GM06990 (cell line): ENCODE measurements at regions not wholly inside any gene's neighbourhood (a gene's known extent, or its start where the extent isn't known, plus 50 kb on each side); places are given as distances from the start of the nearest gene placed in this dataset.
"Not testable (repeated sequence)": the region's sequence is repeated elsewhere in the genome, so short reads cannot be mapped to it uniquely, and the experiment has no call there.

Experiments used
- DNase-seq: peaks from one replicate; pipeline ENCODE4 v3.0.0-alpha.2; 2011; ENCODE audit not compliant: insufficient read length; ENCODE audit errors: extremely low read depth
- H3K27me3 ChIP-seq: replicated peaks from 2 replicates; pipeline ENCODE4 v1.6.0; 2011; ENCODE audit warnings: low read length; ENCODE audit not compliant: control insufficient read depth, insufficient read depth
- H3K36me3 ChIP-seq: 2 replicates; pipeline ENCODE4 v1.5.1; 2011; ENCODE audit warnings: low read length; ENCODE audit not compliant: control insufficient read depth, insufficient read depth
- H3K4me3 ChIP-seq: replicated peaks from 2 replicates; pipeline ENCODE4 v1.5.1; 2011; ENCODE audit warnings: low read depth, mild to moderate bottlenecking, control low read depth, low read length
- CTCF ChIP-seq: IDR thresholded peaks from 2 replicates; pipeline ENCODE4 v1.5.1; 2011; ENCODE audit warnings: low read length, control low read depth, mild to moderate bottlenecking, inconsistent platforms; ENCODE audit not compliant: insufficient read depth, poor library complexity, severe bottlenecking

- no peak for DNase-seq
- Histone ChIP-seq H3K4me3 (no peak overlapping the region), H3K27me3 (no peaks in the 10 kb centered on the region), H3K36me3 (no peaks in the 10 kb centered on the region)
- peak; percentile 21 for TF ChIP-seq CTCF
Measured at GRCh38 chr2:125656190-125656589, 999.8 kb upstream of the GYPC start.

- H3K4me3 ChIP-seq, result no peak overlapping the region
- no peaks in the 10 kb centered on the region for H3K27me3 ChIP-seq
- H3K36me3 ChIP-seq, result no peaks in the 10 kb centered on the region
- no peak for DNase-seq
- TF ChIP-seq CTCF, result no peak
Measured at GRCh38 chr2:125658583-125658982, 997.4 kb upstream of the GYPC start.

- H3K27me3 ChIP-seq, H3K4me3 ChIP-seq, H3K36me3 ChIP-seq, DNase-seq: not testable (repeated sequence)
Measured at GRCh38 chr2:125660369-125660768, 995.6 kb upstream of the GYPC start.

- Histone ChIP-seq H3K4me3 (no peak overlapping the region), H3K27me3 (no peaks in the 10 kb centered on the region), H3K36me3 (no peaks in the 10 kb centered on the region)
- no peak for DNase-seq
- TF ChIP-seq CTCF, result no peak
Measured at GRCh38 chr2:125667630-125668029, 988.3 kb upstream of the GYPC start.

GRCh38 chr2:125679903-125680302, 976.1 kb upstream of the GYPC start:
- H3K4me3 ChIP-seq, result no peak overlapping the region
- DNase-seq, result no peak
- TF ChIP-seq CTCF, result no peak
- no peaks in the 10 kb centered on the region for H3K27me3 ChIP-seq
- H3K36me3 ChIP-seq, result no peaks in the 10 kb centered on the region

GRCh38 chr2:125680809-125681208, 975.1 kb upstream of the GYPC start:
- TF ChIP-seq CTCF, result no peak
- DNase-seq, result no peak

GRCh38 chr2:125681576-125681975, 974.4 kb upstream of the GYPC start:
- DNase-seq, result no peak
- no peaks in the 10 kb centered on the region for H3K27me3 ChIP-seq
- TF ChIP-seq CTCF, result no peak
- no peak overlapping the region for H3K4me3 ChIP-seq
- H3K36me3 ChIP-seq, result no peaks in the 10 kb centered on the region

More at GRCh38 chr2:125680809-125681208, 975.1 kb upstream of the GYPC start:
- Histone ChIP-seq H3K4me3 (no peak overlapping the region), H3K36me3 (no peaks in the 10 kb centered on the region), H3K27me3 (no peaks in the 10 kb centered on the region)
